GM21447 (cell line): ENCODE measurements at regions not wholly inside any gene's neighbourhood (a gene's known extent, or its start where the extent isn't known, plus 50 kb on each side); places are given as distances from the start of the nearest gene placed in this dataset.
"Not testable (repeated sequence)": the region's sequence is repeated elsewhere in the genome, so short reads cannot be mapped to it uniquely, and the experiment has no call there.

Experiments
- ATAC-seq: cut with Tn5 transposase; IDR thresholded peaks from one replicate; pipeline ENCODE4 v1.9.1; 2021; ENCODE audit not compliant: unreplicated experiment

DNA sequence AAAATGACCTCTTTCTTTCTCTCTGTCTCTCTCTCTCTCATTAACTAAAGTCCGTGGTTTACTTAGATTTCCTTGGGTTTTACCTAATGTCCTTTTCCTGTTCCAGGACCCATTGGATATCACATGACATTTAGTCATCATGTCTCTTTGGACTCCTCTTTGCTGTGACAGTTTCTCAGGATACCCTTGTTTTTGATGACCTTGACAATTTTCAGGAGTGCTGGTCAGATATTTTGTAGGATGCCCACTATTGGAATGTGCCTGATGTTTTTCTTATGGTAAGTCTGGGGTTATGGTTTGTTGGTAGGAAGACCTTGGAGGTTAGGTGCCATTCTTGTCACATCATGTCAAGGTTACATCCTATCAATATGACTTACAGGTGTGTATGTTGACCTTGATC lies 199.2 kb upstream of the HTR1E start:
- no peak for ATAC-seq

- not testable (repeated sequence) for ATAC-seq
Observed at GRCh38 chr6:86731631-86732030, 205.7 kb upstream of the HTR1E start.

- not testable (repeated sequence) for ATAC-seq
Observed at GRCh38 chr6:86730772-86731171, 206.6 kb upstream of the HTR1E start.

DNA sequence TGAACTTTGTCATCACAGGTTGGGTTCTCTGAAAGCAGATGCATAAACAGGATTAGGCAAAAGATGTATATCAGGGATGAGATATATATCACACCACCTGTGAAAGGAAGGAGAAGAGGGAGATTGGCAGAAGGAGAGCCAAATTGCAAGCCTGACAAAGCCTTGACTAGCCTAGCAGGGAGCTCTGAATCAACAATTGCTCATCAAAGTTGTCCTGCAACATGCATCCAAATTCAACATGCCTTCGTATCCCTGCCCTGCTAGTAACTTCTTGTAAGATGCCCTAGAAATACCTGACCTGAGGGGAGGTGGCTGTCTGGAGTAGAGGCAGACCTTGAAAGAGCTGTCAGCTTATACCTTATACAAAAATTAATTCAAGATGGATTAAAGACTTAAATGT lies 207.1 kb upstream of the HTR1E start:
- ATAC-seq, result no peak

DNA sequence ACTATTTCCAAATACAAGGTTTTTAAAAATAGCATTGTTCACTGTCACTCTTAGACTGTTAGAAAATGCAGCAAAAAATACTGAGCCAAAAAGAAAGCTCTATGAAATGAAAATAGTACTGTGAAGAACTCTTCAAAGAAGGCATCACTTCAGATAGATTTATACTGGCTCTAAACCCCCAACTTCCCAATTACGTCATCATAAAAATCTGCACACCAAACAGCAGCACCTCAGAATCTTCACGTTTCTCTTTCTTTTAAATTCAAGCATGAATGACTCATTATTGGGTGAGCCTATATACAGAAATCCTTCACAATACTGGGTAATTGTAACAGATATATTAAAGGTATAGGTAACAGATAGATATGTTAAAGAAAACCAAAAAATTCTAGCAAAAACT lies 208.4 kb upstream of the HTR1E start:
- ATAC-seq, result no peak

- ATAC-seq, result no peak
Observed at GRCh38 chr6:86724695-86725094, 212.6 kb upstream of the HTR1E start.

- no peak for ATAC-seq
Observed at GRCh38 chr6:86723729-86724128, 213.6 kb upstream of the HTR1E start.

- ATAC-seq, result no peak
Observed at GRCh38 chr6:86723151-86723550, 214.2 kb upstream of the HTR1E start.

DNA sequence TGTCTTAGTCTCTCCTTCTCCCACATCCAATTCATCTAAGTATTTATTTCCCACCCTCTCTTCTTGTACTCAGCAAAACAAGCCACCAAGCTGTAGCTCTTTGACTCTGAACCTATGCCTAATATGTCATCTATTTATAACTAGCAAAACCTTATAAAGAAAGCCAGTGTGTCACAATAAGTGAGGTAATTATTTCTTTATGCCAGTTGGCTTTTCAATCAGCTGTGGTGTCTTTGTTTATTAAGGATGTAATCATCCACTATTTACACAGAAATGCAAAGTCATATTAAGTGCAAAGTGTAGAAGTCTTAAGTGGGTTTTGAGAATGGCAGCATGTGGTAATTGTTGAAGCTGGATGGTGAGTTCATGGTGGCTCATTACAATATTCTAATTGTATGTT lies 215.2 kb upstream of the HTR1E start:
- ATAC-seq, result no peak

GRCh38 chr6:86715676-86716075 lies 221.7 kb upstream of the HTR1E start:
- no peak for ATAC-seq

GRCh38 chr6:86712039-86712438 lies 225.3 kb upstream of the HTR1E start:
- ATAC-seq, result no peak

GRCh38 chr6:86707545-86708120 lies 229.7 kb upstream of the HTR1E start:
- no peak for ATAC-seq

GRCh38 chr6:86706449-86706848 lies 230.9 kb upstream of the HTR1E start:
- ATAC-seq, result no peak

GRCh38 chr6:86701228-86701627 lies 236.1 kb upstream of the HTR1E start:
- not testable (repeated sequence) for ATAC-seq

DNA sequence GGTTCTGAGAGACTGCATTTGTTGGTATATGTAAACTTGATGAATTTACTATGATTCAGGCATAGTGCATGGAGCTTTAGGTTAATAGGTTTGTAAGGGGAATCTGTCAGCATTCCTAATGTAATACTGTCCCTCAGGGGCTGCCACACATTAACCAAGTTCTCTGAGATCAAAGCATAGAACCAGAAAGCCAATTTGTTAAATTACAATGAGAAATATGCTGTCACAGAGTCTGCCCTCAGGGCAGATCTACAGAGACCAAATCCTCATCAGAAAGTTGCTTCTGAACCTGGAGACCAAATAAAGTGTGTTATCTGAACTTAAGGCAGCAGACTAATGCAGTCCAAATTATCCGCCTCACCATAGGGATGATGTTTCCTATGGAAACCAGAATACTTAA lies 250.8 kb upstream of the HTR1E start:
- no peak for ATAC-seq

DNA sequence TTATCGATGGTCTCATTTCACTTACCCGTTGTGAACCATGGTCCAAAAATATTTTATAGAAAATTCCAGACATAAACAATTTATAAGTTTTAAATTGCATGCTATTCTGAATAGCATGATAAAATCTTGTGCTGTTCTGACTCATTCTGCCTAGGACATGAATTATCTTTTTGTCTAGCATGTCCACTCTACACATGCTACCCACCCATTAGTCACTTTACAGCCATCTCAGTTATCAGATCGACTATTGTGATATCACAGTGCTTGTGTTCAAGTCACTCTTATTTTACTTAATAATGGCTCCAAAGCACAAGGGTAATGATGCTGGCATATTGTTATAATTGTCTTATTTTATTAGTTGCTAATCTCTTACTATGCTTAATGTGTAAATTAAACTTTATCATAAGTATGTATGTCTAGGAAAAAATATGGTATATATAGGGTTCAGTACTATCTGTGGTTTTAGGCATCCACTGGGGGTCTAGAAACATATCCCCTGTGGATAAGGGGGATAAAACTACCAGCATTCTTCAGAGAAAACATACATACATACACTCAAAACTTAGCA lies 252.0 kb upstream of the HTR1E start:
- ATAC-seq, result no peak

DNA sequence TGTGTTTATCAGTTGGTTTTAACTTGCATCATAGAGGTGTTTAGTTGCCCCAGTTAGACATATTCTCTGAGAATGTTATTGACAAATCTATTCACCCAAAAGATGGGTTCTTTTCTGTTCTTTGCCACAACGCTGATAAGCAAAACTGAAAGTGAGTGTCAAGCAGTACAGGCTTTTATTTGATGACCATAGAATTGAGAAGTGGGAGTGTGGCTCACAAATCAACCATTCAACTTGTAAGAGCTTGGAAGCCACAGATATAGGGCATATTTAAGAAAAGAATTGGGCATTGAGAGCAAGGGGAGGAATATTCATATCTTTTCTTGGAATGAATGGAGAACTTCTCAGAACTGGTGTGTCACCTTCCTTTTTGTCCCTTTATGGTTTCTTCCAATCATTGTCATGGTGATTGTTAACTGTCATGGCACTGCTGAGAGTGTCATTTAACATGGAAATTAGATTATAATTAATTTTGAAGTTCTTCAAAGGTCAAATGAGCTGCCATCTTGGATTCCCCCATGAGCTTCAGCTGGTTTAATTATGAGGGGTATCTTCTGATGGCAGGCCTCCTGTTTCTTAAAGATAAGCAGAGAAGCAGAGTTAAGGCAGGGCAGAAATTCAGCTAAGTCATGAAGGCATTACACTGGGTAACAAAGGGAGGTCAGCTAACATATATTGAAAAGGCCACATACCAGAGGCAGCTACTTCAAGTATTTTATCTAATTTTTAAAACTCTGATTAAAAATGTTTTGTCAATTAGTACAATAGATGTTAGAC lies 254.0 kb upstream of the HTR1E start:
- ATAC-seq, result no peak

DNA sequence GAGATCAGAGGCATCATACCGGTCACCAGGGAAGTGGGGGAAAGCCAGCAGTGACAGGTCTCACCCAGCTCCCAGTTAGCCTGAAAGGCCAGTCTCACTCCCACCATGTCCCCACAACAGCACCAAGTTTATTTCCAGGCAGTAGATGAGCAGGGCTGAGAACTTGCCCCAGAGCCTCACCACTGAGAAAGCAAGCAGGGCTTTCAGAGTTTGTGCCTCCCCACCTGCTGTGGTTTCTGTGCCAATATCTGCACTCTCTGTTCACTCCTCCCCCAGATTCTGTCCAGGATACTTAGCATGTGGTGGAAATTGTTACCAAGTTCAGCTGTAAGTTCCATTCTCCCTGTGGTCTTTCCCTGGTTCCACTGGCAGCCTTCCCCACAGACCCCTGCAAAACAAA lies 255.0 kb upstream of the HTR1E start:
- no peak for ATAC-seq

GRCh38 chr6:86681140-86681539 lies 256.2 kb upstream of the HTR1E start:
- not testable (repeated sequence) for ATAC-seq

DNA sequence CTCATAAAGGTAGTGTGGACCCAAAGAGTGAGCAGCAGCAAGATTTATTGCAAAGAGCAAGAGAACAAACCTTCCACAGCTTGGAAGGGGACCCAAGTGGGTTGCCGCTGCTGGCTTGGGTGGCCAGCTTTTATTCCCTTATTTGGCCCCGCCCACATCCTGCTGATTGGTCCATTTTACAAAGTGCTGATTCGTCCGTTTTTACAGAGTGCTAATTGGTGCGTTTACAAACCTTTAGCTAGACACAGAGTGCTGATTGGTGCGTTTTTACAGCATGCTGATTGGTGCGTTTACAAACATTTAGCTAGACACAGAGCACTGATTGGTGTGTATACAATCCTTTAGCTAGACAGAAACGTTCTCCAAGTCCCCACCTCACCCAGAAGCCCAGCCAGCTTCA lies 265.2 kb upstream of the HTR1E start:
- not testable (repeated sequence) for ATAC-seq

- no peak for ATAC-seq
Observed at GRCh38 chr6:86657192-86657591, 280.1 kb upstream of the HTR1E start.

GRCh38 chr6:86629123-86629522 lies 308.2 kb upstream of the HTR1E start:
- no peak for ATAC-seq
